K562 (cell line): ENCODE measurements at regions not wholly inside any gene's neighbourhood (a gene's known extent, or its start where the extent isn't known, plus 50 kb on each side); places are given as distances from the start of the nearest gene placed in this dataset.

ENCODE experiments used
- CBFB ChIP-seq: sonication (generic); formaldehyde crosslinking; IDR thresholded peaks from 2 replicates; pipeline ENCODE4 v1.4.0; 2020; ENCODE audit warnings: mild to moderate bottlenecking, missing genetic modification reagents
- ERF ChIP-seq: fragments of 450-650 bp; formaldehyde crosslinking; IDR thresholded peaks from 2 replicates; pipeline ENCODE4 v1.4.0; 2020; ENCODE audit warnings: mild to moderate bottlenecking, mixed read lengths
- GTF2E2 ChIP-seq: fragments of 200-800 bp; sonication (Bioruptor generic); IDR thresholded peaks from 2 replicates; pipeline ENCODE4 v1.6.1; 2016; ENCODE audit warnings: missing genetic modification characterization, missing compliant biosample characterization
- KHSRP ChIP-seq: fragments of 450-650 bp; IDR thresholded peaks from 2 replicates; pipeline ENCODE4 v1.6.1; 2017
- PHB2 ChIP-seq: fragments of 450-650 bp; IDR thresholded peaks from 2 replicates; pipeline ENCODE4 v1.6.1; 2017; ENCODE audit warnings: low read depth
- PML ChIP-seq: IDR thresholded peaks from 2 replicates; pipeline ENCODE4 v1.6.1; 2012; ENCODE audit warnings: low read length, inconsistent platforms
- RBM22 ChIP-seq: fragments of 200-400 bp; formaldehyde crosslinking; IDR thresholded peaks from 2 replicates; pipeline ENCODE4 v1.6.1; 2018; ENCODE audit warnings: low read length, low read depth; ENCODE audit not compliant: poor library complexity, severe bottlenecking
- SOX6 ChIP-seq: fragments of 450-650 bp; IDR thresholded peaks from 2 replicates; pipeline ENCODE4 v1.6.1; 2014; ENCODE audit warnings: mild to moderate bottlenecking
- TCF3 ChIP-seq: sonication (generic); formaldehyde crosslinking; IDR thresholded peaks from 2 replicates; pipeline ENCODE4 v1.4.0; 2020; ENCODE audit warnings: mild to moderate bottlenecking, missing genetic modification reagents
- U2AF1 ChIP-seq: fragments of 200-400 bp; formaldehyde crosslinking; optimal IDR thresholded peaks from 2 replicates; pipeline ENCODE3; 2017; ENCODE audit warnings: mild to moderate bottlenecking, low read depth, low read length, moderate library complexity
- ZNF184 ChIP-seq: sonication (generic); formaldehyde crosslinking; IDR thresholded peaks from 2 replicates; pipeline ENCODE4 v1.5.0; 2020; ENCODE audit warnings: missing genetic modification reagents
- ZNF561 ChIP-seq: fragments of 450-650 bp; formaldehyde crosslinking; conservative IDR thresholded peaks from 2 replicates; pipeline ENCODE4 v1.4.0; 2020; ENCODE audit warnings: mild to moderate bottlenecking, moderate library complexity
- ZNF76 ChIP-seq: fragments of 250-450 bp; sonication (Bioruptor Pico); IDR thresholded peaks from 2 replicates; pipeline ENCODE4 v1.4.0; 2020; ENCODE audit warnings: mild to moderate bottlenecking, moderate library complexity, borderline replicate concordance
- TF ChIP-seq, protein P1 (sequence below): sonication (generic); formaldehyde crosslinking; IDR thresholded peaks from 2 replicates; pipeline ENCODE4 v1.8.0; 2022; ENCODE audit warnings: missing genetic modification reagents, mild to moderate bottlenecking, borderline replicate concordance
- TF ChIP-seq, protein P2 (sequence below): fragments of 450-650 bp; formaldehyde crosslinking; IDR thresholded peaks from 2 replicates; pipeline ENCODE4 v1.4.0; 2020; ENCODE audit warnings: mild to moderate bottlenecking, moderate library complexity
- TF ChIP-seq, protein P3 (sequence below): IDR thresholded peaks from 2 replicates; pipeline ENCODE4 v1.6.1; 2011; ENCODE audit warnings: borderline replicate concordance, low read depth, mild to moderate bottlenecking, moderate library complexity, low read length; ENCODE audit not compliant: insufficient read depth, poor library complexity, severe bottlenecking
- TF ChIP-seq, protein P4 (sequence below): fragments of 250-450 bp; sonication (Bioruptor Pico); IDR thresholded peaks from 2 replicates; pipeline ENCODE4 v1.4.0; 2020

DNA sequence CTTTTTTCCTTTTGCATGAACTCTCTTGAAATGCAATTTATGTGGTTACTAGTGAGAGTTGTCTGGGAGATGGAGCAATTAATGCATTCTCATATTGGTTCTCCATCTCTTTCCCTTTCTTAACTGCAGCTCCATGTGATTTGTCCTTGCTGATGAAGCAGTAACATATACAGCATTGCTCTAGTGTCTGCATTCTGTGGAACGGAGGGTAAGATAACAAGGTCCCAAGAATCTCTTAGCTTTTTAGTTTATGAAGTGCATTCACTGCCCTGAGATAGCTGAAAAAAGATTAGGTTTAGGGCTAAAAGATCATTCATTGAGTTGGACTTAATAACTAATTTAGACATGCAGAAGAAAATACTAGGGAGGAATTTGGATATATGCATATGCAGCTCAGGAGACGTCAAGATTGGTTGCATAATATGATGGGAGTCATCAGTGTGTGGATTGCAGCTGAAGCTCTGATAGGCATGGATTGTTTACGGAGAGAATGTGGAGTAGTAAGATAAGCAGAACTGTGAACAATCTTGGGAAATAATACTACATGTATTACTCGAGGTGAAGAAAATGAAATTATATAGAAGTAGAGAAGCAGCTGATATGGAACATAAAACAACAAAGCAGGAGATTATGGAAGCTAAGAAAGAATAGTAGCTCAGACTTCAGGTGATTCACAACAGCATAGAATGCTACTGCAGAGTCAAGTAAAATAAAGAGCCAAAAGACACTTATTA, 404.7 kb downstream of the ARL4A start (continued):
- no peak for TF ChIP-seq ZNF561 (CRISPR knock-in tag)
- peak; percentile 91 for TF ChIP-seq TCF3
- TF ChIP-seq, protein P1, sequence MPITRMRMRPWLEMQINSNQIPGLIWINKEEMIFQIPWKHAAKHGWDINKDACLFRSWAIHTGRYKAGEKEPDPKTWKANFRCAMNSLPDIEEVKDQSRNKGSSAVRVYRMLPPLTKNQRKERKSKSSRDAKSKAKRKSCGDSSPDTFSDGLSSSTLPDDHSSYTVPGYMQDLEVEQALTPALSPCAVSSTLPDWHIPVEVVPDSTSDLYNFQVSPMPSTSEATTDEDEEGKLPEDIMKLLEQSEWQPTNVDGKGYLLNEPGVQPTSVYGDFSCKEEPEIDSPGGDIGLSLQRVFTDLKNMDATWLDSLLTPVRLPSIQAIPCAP (CRISPR knock-in tag), result no peak
- TF ChIP-seq CBFB (CRISPR knock-in tag), result no peak
- no peak for TF ChIP-seq GTF2E2 (tag)
- peak; percentile 83 for TF ChIP-seq PML
- TF ChIP-seq PHB2, result no peak
- TF ChIP-seq, protein P2, sequence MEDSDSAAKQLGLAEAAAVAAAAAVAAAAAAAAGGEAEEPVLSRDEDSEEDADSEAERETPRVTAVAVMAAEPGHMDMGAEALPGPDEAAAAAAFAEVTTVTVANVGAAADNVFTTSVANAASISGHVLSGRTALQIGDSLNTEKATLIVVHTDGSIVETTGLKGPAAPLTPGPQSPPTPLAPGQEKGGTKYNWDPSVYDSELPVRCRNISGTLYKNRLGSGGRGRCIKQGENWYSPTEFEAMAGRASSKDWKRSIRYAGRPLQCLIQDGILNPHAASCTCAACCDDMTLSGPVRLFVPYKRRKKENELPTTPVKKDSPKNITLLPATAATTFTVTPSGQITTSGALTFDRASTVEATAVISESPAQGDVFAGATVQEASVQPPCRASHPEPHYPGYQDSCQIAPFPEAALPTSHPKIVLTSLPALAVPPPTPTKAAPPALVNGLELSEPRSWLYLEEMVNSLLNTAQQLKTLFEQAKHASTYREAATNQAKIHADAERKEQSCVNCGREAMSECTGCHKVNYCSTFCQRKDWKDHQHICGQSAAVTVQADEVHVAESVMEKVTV (CRISPR knock-in tag), result no peak
- no peak for TF ChIP-seq U2AF1
- TF ChIP-seq, protein P3, sequence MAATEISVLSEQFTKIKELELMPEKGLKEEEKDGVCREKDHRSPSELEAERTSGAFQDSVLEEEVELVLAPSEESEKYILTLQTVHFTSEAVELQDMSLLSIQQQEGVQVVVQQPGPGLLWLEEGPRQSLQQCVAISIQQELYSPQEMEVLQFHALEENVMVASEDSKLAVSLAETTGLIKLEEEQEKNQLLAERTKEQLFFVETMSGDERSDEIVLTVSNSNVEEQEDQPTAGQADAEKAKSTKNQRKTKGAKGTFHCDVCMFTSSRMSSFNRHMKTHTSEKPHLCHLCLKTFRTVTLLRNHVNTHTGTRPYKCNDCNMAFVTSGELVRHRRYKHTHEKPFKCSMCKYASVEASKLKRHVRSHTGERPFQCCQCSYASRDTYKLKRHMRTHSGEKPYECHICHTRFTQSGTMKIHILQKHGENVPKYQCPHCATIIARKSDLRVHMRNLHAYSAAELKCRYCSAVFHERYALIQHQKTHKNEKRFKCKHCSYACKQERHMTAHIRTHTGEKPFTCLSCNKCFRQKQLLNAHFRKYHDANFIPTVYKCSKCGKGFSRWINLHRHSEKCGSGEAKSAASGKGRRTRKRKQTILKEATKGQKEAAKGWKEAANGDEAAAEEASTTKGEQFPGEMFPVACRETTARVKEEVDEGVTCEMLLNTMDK, result no peak
- TF ChIP-seq, protein P4, sequence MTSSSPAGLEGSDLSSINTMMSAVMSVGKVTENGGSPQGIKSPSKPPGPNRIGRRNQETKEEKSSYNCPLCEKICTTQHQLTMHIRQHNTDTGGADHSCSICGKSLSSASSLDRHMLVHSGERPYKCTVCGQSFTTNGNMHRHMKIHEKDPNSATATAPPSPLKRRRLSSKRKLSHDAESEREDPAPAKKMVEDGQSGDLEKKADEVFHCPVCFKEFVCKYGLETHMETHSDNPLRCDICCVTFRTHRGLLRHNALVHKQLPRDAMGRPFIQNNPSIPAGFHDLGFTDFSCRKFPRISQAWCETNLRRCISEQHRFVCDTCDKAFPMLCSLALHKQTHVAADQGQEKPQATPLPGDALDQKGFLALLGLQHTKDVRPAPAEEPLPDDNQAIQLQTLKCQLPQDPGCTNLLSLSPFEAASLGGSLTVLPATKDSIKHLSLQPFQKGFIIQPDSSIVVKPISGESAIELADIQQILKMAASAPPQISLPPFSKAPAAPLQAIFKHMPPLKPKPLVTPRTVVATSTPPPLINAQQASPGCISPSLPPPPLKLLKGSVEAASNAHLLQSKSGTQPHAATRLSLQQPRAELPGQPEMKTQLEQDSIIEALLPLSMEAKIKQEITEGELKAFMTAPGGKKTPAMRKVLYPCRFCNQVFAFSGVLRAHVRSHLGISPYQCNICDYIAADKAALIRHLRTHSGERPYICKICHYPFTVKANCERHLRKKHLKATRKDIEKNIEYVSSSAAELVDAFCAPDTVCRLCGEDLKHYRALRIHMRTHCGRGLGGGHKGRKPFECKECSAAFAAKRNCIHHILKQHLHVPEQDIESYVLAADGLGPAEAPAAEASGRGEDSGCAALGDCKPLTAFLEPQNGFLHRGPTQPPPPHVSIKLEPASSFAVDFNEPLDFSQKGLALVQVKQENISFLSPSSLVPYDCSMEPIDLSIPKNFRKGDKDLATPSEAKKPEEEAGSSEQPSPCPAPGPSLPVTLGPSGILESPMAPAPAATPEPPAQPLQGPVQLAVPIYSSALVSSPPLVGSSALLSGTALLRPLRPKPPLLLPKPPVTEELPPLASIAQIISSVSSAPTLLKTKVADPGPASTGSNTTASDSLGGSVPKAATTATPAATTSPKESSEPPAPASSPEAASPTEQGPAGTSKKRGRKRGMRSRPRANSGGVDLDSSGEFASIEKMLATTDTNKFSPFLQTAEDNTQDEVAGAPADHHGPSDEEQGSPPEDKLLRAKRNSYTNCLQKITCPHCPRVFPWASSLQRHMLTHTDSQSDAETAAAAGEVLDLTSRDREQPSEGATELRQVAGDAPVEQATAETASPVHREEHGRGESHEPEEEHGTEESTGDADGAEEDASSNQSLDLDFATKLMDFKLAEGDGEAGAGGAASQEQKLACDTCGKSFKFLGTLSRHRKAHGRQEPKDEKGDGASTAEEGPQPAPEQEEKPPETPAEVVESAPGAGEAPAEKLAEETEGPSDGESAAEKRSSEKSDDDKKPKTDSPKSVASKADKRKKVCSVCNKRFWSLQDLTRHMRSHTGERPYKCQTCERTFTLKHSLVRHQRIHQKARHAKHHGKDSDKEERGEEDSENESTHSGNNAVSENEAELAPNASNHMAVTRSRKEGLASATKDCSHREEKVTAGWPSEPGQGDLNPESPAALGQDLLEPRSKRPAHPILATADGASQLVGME (CRISPR knock-in tag), result no peak
- no peak for TF ChIP-seq ERF (CRISPR knock-in tag)
- TF ChIP-seq RBM22, result no peak
- TF ChIP-seq SOX6, result peak; percentile 85
- TF ChIP-seq KHSRP, result 0 out of 2 replicates have a peak, but pooled peaks have one; percentile 21
- TF ChIP-seq ZNF76, result no peak
- no peak for TF ChIP-seq ZNF184
